ACC112 (cell line): ENCODE measurements at regions not wholly inside any gene's neighbourhood (a gene's known extent, or its start where the extent isn't known, plus 50 kb on each side); places are given as distances from the start of the nearest gene placed in this dataset.

Experiments
- H2AFZ ChIP-seq: fragments of 200-600 bp; sonication (generic); one replicate; pipeline ENCODE4 v1.6.0; 2017; ENCODE audit warnings: antibody characterized with exemption, low read length; ENCODE audit not compliant: unreplicated experiment
- H3K27ac ChIP-seq: fragments of 200-600 bp; sonication (generic); 2 replicates; pipeline ENCODE4 v1.5.1; 2014; ENCODE audit warnings: low read depth, mild to moderate bottlenecking, antibody characterized with exemption, low read length, moderate library complexity
- H3K27me3 ChIP-seq: fragments of 200-600 bp; sonication (generic); 2 replicates; pipeline ENCODE4 v1.6.1; 2014; ENCODE audit warnings: mild to moderate bottlenecking, antibody characterized with exemption, low read length, moderate library complexity, mixed read lengths; ENCODE audit not compliant: insufficient read depth
- H3K36me3 ChIP-seq: fragments of 200-600 bp; sonication (generic); 2 replicates; pipeline ENCODE4 v1.6.1; 2016; ENCODE audit warnings: mild to moderate bottlenecking, antibody characterized with exemption, low read length, moderate library complexity, mixed read lengths; ENCODE audit not compliant: insufficient read depth
- H3K4me1 ChIP-seq: fragments of 200-600 bp; sonication (generic); one replicate; pipeline ENCODE4 v1.6.1; 2016; ENCODE audit warnings: low read length, mixed read lengths; ENCODE audit not compliant: insufficient read depth, unreplicated experiment, control insufficient read depth
- H3K4me3 ChIP-seq: fragments of 200-600 bp; sonication (generic); 2 replicates; pipeline ENCODE4 v1.5.1; 2014; ENCODE audit warnings: mild to moderate bottlenecking, low read depth, low read length
- H3K79me2 ChIP-seq: fragments of 200-600 bp; sonication (generic); one replicate; pipeline ENCODE4 v1.6.0; 2016; ENCODE audit warnings: low read length; ENCODE audit not compliant: control insufficient read depth, unreplicated experiment, insufficient read depth

DNA sequence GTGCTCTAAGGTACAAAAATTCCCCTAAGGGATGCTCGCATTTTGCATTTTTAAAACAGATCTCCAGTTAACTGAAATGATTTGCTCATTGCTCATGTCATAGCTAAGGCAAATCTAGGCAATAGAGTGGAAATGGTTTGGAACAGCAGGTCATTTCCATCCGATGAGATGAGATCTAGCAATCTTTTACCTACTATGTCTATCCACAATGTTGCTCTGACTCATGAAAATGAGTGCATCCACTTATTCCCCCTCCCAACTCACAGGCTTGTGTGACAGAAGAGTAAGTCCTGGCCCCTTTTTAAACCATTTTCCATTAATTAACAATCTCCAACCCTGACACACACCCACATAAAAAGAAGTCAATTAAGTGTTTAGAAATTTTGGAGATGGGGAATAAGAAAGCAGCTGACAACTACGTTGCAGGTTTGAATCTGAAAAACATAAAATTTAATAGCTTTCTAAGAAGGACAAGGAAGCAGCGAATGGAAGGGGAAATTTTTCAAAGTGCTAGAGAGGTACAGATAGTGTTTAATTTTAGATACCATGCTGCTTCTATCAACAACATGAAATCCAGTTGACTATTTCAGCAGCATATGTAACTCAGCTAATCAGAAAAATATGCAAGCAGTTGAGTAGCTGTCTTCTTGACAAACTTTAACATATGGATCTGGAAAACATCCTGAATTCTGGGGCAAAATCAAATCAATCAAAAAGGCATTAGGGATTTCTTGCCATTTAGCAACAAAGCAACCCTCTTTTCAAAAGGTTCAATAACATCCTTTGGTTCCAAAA, 112.0 kb downstream of the TMCO5A start:
- Histone ChIP-seq H2AFZ (no peak overlapping the region), H3K4me1 (peaks cover 42% of the 10 kb centered on the region), H3K36me3 (no peaks in the 10 kb centered on the region), H3K4me3 (no peak overlapping the region), H3K27me3 (no peaks in the 10 kb centered on the region), H3K79me2 (no peaks in the 10 kb centered on the region), H3K27ac (no peak overlapping the region)

DNA sequence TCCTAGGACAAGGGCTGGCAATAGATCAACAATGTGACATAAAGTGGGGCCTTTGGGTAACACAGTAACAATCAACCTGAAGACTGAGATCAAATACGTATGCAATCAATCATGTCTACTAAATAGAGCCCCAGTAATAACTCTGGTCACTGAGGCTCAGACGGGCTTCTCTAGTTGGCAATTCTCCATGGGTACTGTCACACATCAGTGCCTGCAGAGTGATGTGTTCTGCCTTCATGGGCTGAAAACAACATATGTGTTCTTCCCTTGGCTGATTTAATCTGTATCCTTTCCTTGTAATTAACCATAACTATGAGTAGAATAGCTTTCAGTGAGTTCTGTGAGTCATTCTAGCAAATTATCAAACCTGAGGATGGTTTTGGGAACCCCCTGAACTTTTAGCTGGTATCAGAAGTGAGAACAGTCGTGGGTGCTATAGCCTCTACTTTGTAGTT, 113.6 kb downstream of the TMCO5A start:
- Histone ChIP-seq H3K79me2 (no peaks in the 10 kb centered on the region), H3K27ac (no peak overlapping the region), H3K27me3 (no peaks in the 10 kb centered on the region), H3K36me3 (no peaks in the 10 kb centered on the region), H3K4me3 (no peak overlapping the region), H2AFZ (no peak overlapping the region), H3K4me1 (peaks cover 28% of the 10 kb centered on the region)

DNA sequence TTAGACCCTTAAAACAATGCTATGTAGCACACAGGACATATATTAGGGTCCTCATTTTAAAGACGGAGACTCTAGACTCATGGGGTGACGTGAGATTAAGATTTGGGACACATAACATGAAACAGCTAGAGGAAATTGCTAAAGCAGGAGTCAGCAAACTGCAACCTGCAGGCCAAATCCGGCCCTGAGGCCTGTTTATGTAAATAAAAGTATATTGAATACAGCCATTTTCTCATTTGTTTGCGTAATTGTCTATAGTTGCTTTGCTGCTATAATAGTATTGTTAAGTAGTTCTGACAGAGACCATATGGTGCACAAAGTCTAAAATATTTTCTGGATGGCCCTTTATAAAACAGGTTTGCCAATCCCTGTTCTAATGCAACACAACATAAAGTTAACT, 115.5 kb downstream of the TMCO5A start:
- Histone ChIP-seq H3K4me3 (peak overlapping the region; percentile 30; the same call in 1 of the 2 replicates), H3K27me3 (no peaks in the 10 kb centered on the region), H3K27ac (peak overlapping the region; percentile 89), H3K36me3 (no peaks in the 10 kb centered on the region), H2AFZ (peak overlapping the region; percentile 82), H3K4me1 (peaks cover 36% of the 10 kb centered on the region), H3K79me2 (no peaks in the 10 kb centered on the region)

GRCh38 chr15:38050529-38051448, 116.3 kb downstream of the TMCO5A start:
- Histone ChIP-seq H3K4me3 (peak overlapping the region; percentile 30; the same call in 1 of the 2 replicates), H3K27ac (peak overlapping the region; percentile 89), H3K36me3 (no peaks in the 10 kb centered on the region), H3K27me3 (no peaks in the 10 kb centered on the region), H3K79me2 (no peaks in the 10 kb centered on the region), H2AFZ (peak overlapping the region; percentile 57), H3K4me1 (peaks cover 36% of the 10 kb centered on the region)

GRCh38 chr15:38053205-38053604, 118.8 kb downstream of the TMCO5A start:
- no peaks in the 10 kb centered on the region for H3K36me3 ChIP-seq
- H2AFZ ChIP-seq, result peak overlapping the region; percentile 20
- H3K4me1 ChIP-seq, result peaks cover 36% of the 10 kb centered on the region

DNA sequence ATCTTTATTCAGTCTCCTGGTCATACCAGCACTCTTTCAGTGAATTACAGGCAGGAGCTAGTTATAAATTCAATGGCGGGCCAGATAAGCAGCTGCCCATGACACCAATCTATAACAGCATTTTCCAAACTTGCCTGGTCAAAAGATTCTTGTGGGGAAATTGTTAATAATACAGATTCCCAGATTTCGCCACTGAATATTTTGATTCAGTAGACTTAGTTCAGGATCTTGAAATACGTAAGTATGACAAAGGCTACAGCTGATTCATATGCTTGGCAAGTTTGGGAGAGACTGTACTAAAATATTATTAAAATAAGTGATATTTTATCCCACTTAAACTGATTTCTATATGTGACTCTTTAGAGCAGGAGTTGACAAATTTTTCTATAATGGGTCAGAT, 119.3 kb downstream of the TMCO5A start:
- peak overlapping the region; percentile 12; the same call in 1 of the 2 replicates for H3K27ac ChIP-seq
- H2AFZ ChIP-seq, result peak overlapping the region; percentile 20
- H3K4me3 ChIP-seq, result no peak overlapping the region
- no peaks in the 10 kb centered on the region for H3K36me3 ChIP-seq
- H3K27me3 ChIP-seq, result no peaks in the 10 kb centered on the region
- no peaks in the 10 kb centered on the region for H3K79me2 ChIP-seq
- peaks cover 39% of the 10 kb centered on the region for H3K4me1 ChIP-seq

More at GRCh38 chr15:38053205-38053604, 118.8 kb downstream of the TMCO5A start:
- Histone ChIP-seq H3K27ac (no peak overlapping the region; the same call in 1 of the 2 replicates), H3K4me3 (no peak overlapping the region), H3K79me2 (no peaks in the 10 kb centered on the region), H3K27me3 (no peaks in the 10 kb centered on the region)

GRCh38 chr15:38054488-38054887, 120.0 kb downstream of the TMCO5A start:
- Histone ChIP-seq H2AFZ (no peak overlapping the region), H3K27me3 (no peaks in the 10 kb centered on the region), H3K36me3 (no peaks in the 10 kb centered on the region), H3K4me1 (peaks cover 43% of the 10 kb centered on the region), H3K27ac (0 out of 2 replicates have a peak overlapping the region, but pooled peaks have one; percentile 12), H3K4me3 (no peak overlapping the region), H3K79me2 (no peaks in the 10 kb centered on the region)

- Histone ChIP-seq H3K4me1 (peaks cover 45% of the 10 kb centered on the region), H2AFZ (no peak overlapping the region), H3K79me2 (no peaks in the 10 kb centered on the region), H3K36me3 (no peaks in the 10 kb centered on the region), H3K27ac (peak overlapping the region; percentile 33; the same call in 1 of the 2 replicates), H3K4me3 (no peak overlapping the region), H3K27me3 (no peaks in the 10 kb centered on the region)
Observed at GRCh38 chr15:38058596-38059075, 124.2 kb downstream of the TMCO5A start.

DNA sequence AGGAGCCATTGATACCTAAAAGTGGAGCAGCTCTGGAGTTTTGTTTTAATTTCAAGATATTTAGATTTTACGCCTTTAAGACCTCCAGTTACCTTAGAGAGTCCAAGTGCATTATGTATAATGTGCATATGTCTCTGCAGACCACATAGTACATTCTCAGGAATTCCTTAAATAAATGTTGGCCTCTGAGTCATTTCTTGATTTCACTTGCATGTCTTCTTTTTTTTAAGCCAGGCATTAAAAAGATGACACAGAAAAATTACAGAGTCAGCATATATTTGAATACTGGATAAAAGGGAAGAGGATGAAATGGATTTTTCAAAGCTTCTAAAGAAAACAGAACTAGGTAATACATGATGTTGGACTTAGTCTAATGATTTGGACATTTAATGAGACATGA, 125.2 kb downstream of the TMCO5A start:
- no peaks in the 10 kb centered on the region for H3K36me3 ChIP-seq
- no peak overlapping the region for H3K4me3 ChIP-seq
- H3K79me2 ChIP-seq, result no peaks in the 10 kb centered on the region
- peaks cover 40% of the 10 kb centered on the region for H3K4me1 ChIP-seq
- peak overlapping the region; percentile 33; the same call in 1 of the 2 replicates for H3K27ac ChIP-seq
- no peaks in the 10 kb centered on the region for H3K27me3 ChIP-seq
- no peak overlapping the region for H2AFZ ChIP-seq

- Histone ChIP-seq H2AFZ (peak overlapping the region; percentile 93), H3K27me3 (no peaks in the 10 kb centered on the region), H3K4me3 (peak overlapping the region; percentile 63), H3K36me3 (no peaks in the 10 kb centered on the region), H3K27ac (peak overlapping the region; percentile 38), H3K4me1 (peaks cover 40% of the 10 kb centered on the region), H3K79me2 (no peaks in the 10 kb centered on the region)
Observed at GRCh38 chr15:38061856-38062649, 127.6 kb downstream of the TMCO5A start.
